GM21367 (cell line): ENCODE measurements at regions not wholly inside any gene's neighbourhood (a gene's known extent, or its start where the extent isn't known, plus 50 kb on each side); places are given as distances from the start of the nearest gene placed in this dataset.

Experiments used
- ATAC-seq: cut with Tn5 transposase; IDR thresholded peaks from one replicate; pipeline ENCODE4 v1.9.1; 2021; ENCODE audit not compliant: unreplicated experiment

GRCh38 chr4:104138116-104138515, 356.6 kb downstream of the CXXC4 start:
- no peak for ATAC-seq

DNA sequence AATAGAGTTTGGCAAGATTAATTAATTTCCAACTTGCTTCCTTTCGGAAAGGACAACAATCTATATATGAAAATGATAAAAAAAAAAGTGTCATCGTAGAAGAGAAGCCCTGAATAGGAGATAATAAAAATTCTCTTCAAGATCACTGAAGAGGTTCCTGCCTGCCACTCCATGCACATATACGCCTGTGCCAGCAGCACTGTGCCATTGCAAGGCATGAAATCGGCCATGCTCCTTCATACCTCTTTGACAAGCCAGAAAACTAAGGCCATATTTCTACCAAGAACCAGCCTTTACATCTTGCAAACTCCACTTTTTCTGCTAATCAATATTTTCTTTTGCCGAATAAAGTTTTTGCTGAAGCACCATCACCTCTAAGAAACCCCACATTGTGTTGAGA, 365.5 kb downstream of the CXXC4 start:
- ATAC-seq: no peak

DNA sequence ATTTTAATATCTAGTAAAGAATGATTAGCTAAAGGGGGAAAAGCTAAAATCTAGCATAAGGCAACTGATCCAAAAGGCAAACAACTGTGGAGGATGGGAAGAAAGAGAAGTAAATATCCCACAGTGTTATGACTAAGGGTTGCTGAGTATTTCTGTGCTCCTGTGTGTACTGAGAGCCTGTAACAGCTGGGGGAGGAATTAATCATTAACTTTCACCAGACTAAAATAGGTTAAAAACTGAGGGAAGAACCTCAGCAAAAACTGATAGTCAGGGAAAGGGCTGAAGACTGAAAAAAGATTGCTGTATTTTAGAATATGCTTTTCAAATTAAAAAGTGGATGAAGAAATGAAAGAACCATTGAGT, 365.9 kb downstream of the CXXC4 start:
- ATAC-seq: no peak

GRCh38 chr4:104128031-104128849, 366.5 kb downstream of the CXXC4 start:
- no peak for ATAC-seq

DNA sequence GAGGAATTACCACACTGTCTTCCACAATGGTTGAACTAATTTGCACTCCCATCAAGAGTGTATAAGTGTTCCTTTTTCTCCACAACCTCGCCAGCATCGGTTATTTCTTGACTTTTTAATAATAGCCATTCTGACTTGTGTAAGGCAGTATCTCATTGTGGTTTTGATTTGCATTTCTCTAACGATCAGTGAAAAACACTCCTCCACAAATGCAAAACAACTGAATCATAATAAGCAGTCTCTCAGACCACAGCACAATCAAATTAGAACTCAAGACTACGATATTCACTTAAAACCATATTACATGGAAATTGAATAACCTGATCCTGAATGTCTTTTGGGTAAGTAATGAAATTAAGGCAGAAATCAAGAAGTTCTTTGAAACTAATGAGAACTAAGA, 371.7 kb downstream of the CXXC4 start:
- ATAC-seq: no peak

- no peak for ATAC-seq
These were observed 376.9 kb downstream of the CXXC4 start for GRCh38 chr4:104117776-104118175.

DNA sequence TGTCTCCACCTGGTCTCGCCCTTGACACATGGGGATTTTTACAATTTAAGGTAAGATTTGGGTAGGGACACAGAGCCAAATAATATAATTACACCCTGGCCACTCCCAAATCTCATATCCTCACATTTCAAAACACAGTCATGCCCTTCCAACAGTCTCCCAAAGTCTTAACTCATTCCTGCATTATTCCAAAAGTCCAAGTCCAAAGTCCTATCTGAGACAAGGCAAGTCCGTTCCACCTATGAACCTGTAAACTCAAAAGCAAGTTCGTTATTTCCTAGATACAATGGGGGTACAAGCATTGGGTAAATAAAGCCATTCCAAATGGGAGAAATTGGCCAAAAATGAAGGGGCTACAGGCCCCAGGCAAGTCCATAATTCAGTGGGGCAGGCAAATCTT, 380.8 kb downstream of the CXXC4 start:
- no peak for ATAC-seq

DNA sequence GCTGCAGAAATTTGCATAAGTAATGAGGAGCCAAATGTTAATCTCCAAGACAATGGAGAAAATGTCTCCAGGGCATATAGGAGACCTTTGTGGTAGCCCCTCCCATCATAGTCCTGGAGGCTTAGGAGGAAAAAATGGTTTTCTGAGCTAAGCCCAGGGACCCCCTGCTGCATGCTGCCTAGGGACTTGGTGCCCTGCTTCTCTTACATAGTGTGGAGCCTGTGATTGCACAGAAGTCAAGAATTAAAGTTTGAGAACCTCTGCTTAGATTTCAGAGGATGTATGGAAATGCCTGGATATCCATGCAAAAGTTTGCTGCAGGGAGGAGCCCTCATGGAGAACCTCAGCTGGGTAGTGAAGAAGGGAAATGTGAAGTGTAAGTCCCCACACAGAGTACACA, 379.4 kb upstream of the TACR3 start:
- ATAC-seq: no peak

DNA sequence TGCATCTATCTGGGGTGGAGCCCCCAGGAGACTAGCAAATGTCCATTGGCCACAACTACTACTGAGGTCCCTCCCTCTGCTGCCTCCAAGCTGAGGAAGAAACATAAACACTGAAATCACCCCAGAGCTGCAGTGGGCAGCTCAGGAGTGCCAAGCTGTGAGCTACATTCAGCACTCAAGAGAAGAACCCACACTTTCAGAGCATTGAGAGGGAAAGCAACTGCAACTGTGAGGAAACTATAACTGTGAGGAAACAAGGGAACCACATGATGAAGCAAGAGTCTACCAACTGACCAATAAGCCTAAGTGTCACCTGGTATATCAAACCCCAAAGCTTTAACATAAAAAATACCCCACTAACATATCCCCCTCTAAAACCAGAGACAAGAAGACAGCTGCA, 373.5 kb upstream of the TACR3 start:
- ATAC-seq: no peak

DNA sequence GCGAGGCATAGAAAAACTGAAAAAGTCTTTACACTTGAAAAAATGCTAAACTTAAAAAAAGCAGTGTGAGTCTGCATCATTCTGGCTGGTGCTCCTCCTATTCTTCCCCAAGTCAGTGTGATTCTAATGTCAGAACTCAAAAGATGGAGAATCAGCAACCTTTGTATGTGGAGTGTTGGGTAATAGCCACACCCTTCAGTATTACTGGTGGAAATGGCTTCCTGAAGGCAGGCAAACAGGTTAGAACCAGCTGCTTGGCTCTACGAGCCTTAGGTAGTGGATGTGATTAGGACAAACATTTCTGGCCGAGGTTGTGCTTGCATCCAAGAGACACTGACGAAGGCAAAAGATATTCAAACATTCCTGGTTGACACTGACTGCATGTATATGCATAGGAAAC, 353.4 kb upstream of the TACR3 start:
- ATAC-seq: no peak

- no peak for ATAC-seq
These were observed 346.7 kb upstream of the TACR3 start for GRCh38 chr4:104066533-104066932.

DNA sequence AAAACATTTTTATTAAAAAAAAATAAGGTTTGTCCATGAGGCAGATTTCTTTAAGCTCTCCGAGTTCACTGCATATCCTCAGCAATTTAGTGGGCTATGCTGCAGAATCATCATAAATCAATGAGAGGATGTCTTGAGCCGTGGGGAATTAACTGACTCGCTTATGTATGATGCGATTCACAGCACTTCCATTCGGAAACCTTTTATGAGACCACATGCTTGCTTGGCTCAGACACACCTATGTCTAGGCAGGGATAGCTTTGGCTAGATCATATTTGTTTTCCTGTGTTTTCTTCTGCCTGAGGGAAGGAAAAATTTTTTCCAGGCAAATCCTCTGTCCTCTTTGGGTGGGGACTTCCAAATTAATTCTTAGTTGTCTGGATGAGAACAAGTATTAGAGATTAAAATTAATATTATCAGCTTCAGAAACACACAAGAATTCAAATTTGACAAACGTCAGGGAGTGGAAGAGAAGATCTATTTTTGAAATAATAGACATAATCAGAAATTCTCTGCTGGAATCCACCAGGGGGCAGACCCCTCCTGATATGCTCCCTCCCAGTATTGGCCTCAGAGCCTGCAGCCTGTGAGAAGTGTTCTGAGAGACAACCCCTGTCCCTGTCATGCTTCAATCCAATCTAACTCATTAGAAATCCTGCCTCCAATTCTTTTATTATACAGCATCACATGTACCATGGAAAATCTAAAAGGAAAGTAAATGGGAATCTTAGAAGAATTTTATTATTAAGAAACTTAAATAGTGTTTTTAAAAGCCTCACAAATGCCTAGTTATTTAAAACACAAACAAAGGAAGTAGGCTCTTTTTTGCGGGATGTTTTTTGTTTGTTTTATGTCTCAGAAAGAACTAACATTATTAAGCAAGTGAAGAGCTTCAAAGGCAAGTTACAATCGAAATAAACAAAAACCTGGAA, 345.1 kb upstream of the TACR3 start:
- ATAC-seq: peak; percentile 80

GRCh38 chr4:104063341-104063740, 343.6 kb upstream of the TACR3 start:
- no peak for ATAC-seq

- no peak for ATAC-seq
These were observed 324.6 kb upstream of the TACR3 start for GRCh38 chr4:104044369-104044768.

GRCh38 chr4:104032896-104033295, 313.1 kb upstream of the TACR3 start:
- no peak for ATAC-seq

DNA sequence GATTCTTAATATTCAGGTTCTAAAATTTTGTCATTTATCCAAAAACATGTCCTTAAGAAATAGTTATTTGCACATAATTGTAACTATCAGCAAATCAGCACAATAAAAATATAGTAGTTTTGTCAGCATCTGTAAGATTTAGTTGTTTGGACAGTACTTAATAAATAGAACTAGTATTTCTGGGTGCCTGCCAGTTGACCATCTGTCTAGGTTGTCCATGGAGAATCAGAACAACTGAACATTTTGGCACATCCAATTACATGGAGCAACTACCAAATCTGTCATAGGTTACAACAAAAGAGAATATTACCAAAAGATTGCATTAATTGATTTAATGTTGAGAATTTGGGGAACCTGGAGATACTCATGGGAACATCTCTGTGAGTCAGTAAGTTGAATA, 305.5 kb upstream of the TACR3 start:
- ATAC-seq: no peak

DNA sequence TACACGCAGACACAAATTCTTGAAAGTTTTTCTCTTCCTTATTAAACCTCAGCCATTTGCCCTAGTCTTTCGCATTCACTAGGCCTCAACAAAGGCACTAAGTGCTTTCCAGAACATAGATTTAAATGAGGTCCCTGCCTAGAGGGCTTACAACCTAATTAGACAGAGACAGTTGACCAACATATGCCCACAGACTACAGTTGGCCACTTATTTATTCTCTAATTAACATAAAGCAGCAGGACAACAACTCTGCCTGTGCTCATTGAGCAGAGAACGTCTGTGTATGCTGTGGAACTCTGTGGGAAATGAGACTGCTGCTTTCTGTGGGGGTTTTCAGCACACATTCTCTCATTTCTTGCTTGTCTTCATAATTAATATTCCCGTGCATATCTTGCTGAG, 303.0 kb upstream of the TACR3 start:
- ATAC-seq: no peak

- ATAC-seq: no peak
These were observed 302.4 kb upstream of the TACR3 start for GRCh38 chr4:104022226-104022625.

DNA sequence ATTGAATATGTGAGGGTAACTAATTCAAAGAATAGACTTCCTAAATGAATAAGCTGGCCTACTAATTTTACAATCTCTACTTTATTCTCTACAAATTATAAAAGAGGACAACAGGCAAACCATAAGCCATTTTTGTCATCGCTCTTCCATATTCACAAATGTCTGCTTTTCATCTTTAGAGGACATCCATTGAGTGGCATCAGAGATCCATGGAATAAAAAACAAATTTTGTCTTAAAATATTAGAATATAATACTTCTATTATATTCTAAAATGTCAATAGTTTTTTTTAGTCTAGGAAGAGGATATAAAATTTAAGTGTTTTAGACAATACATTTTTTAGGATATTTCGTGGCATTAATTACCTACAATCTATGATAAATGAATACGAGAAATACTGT, 300.9 kb upstream of the TACR3 start:
- ATAC-seq: no peak

DNA sequence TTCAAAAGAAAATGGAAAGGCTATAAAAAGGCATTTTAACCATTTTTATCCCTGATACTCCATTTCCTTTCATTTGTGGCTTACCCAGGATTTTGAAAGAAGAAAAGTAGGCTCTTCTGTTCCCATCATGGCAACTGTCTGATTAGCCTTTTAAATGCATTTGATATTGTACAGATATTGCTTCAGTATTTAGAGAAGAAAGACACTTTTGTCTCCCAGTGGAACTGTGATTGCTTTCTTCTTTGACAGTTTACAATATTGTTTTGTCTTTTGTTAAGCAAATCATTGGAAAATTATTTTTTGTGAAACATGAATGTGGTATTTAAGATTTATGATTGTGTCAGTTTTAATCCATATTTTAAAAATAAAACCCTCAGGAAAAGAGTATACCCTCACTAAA, 297.4 kb upstream of the TACR3 start:
- no peak for ATAC-seq

DNA sequence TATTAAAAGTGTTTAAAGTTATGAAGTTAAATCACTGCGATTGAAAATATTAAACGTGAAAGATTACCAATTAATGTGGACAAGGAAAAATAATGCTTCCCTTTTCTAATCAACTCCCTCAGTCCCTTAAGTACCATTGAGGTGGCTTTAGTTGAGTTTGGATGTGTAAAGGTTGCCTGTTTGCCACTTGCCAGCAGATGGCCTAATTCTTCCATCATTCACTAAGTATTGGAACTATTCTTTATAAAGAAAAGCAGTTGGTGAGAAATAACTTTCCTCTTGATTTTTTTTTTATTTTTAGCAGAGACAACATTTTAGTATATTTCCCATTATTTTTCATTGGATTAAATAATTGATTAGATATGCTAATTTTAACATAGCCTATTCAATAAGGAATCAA, 295.9 kb upstream of the TACR3 start:
- no peak for ATAC-seq

- no peak for ATAC-seq
These were observed 290.9 kb upstream of the TACR3 start for GRCh38 chr4:104010722-104011121.
